ENCODE measurements at regions not wholly inside any gene's neighbourhood (a gene's known extent, or its start where the extent isn't known, plus 50 kb on each side); places are given as distances from the start of the nearest gene placed in this dataset.

DNA sequence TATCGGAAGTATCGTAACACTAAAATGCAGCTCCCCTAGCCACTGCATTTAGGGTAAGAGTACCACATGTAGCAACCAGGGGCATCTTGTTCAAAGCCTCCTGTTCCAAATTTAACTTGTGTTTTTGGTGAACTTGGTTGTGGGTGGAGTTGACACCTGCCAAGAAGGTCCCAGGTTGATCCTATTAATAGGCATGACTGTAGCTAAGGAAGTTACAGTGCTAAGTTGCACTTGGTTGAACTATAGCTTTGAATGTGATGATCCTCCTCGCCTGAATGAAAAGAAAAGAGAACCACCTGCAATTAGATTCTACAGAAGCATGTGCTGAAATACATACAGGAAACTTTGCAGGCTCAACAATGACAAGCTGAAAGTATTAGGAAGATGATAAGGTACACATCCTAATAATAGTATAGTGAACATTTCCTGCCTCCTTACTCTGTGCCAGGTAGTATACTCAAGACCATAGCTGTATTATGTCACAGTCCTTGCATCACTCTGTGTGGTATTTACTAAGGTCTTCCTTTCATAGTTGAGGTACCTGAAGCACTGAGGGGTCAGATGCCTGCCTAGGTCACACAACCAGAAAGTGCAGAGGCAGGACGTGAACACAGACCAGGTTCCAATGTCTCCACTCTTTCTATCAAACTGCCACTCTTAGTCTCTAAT is 64.5 kb upstream of the PIP5K1B start:
- TF ChIP-seq POLR2AphosphoS5 (IDR thresholded peaks at IDR 0.05; ENCODE audit: borderline replicate concordance, low read depth, low read length) (no peak), EZH2 (IDR thresholded peaks at IDR 0.05) (no peak), FOXP2 (optimal IDR thresholded peaks at IDR 0.05; ENCODE audit: control extremely low read depth, extremely low read length, insufficient read depth) (no peak)
- no peak overlapping the region for H3K9ac ChIP-seq (ENCODE audit: insufficient read length)
- H3K36me3 ChIP-seq (ENCODE audit: insufficient read depth, low read length), result no peaks in the 10 kb centered on the region
- no peak overlapping the region for H3K27ac ChIP-seq
- H3K4me3 ChIP-seq, result no peak overlapping the region
- no peak for DNase-seq (ENCODE audit: low read depth, low spot score)
- H3K9me3 ChIP-seq (ENCODE audit: low read depth, low read length), result no peaks in the 10 kb centered on the region

- peak; percentile 8 for DNase-seq (ENCODE audit: low read depth, low spot score)
- Histone ChIP-seq H3K9ac (ENCODE audit: insufficient read length) (no peak overlapping the region), H3K27ac (no peak overlapping the region), H3K9me3 (ENCODE audit: low read depth, low read length) (no peaks in the 10 kb centered on the region), H3K4me3 (no peak overlapping the region), H3K36me3 (ENCODE audit: insufficient read depth, low read length) (no peaks in the 10 kb centered on the region)
- TF ChIP-seq EZH2 (IDR thresholded peaks at IDR 0.05) (no peak), FOXP2 (optimal IDR thresholded peaks at IDR 0.05; ENCODE audit: control extremely low read depth, extremely low read length, insufficient read depth) (no peak), POLR2AphosphoS5 (IDR thresholded peaks at IDR 0.05; ENCODE audit: borderline replicate concordance, low read depth, low read length) (no peak)
These were observed 60.9 kb upstream of the PIP5K1B start for GRCh38 chr9:68643901-68644809.

GRCh38 chr9:68644831-68645230 is 60.2 kb upstream of the PIP5K1B start:
- no peak overlapping the region for H3K9ac ChIP-seq (ENCODE audit: insufficient read length)
- DNase-seq (ENCODE audit: low read depth, low spot score), result no peak
- no peaks in the 10 kb centered on the region for H3K9me3 ChIP-seq (ENCODE audit: low read depth, low read length)
- H3K36me3 ChIP-seq (ENCODE audit: insufficient read depth, low read length), result no peaks in the 10 kb centered on the region
- TF ChIP-seq POLR2AphosphoS5 (IDR thresholded peaks at IDR 0.05; ENCODE audit: borderline replicate concordance, low read depth, low read length), result no peak
- H3K4me3 ChIP-seq, result no peak overlapping the region
- no peak overlapping the region for H3K27ac ChIP-seq

GRCh38 chr9:68648164-68648563 is 56.9 kb upstream of the PIP5K1B start:
- DNase-seq (ENCODE audit: low read depth, low spot score), result no peak
- Histone ChIP-seq H3K9me3 (ENCODE audit: low read depth, low read length) (no peaks in the 10 kb centered on the region), H3K36me3 (ENCODE audit: insufficient read depth, low read length) (no peaks in the 10 kb centered on the region), H3K27ac (no peak overlapping the region), H3K9ac (ENCODE audit: insufficient read length) (no peak overlapping the region), H3K4me3 (no peak overlapping the region)
- TF ChIP-seq EZH2 (IDR thresholded peaks at IDR 0.05) (no peak), FOXP2 (optimal IDR thresholded peaks at IDR 0.05; ENCODE audit: control extremely low read depth, extremely low read length, insufficient read depth) (no peak), POLR2AphosphoS5 (IDR thresholded peaks at IDR 0.05; ENCODE audit: borderline replicate concordance, low read depth, low read length) (no peak)

- no peak for DNase-seq (ENCODE audit: low read depth, low spot score)
- no peak overlapping the region for H3K27ac ChIP-seq
- TF ChIP-seq FOXP2 (optimal IDR thresholded peaks at IDR 0.05; ENCODE audit: control extremely low read depth, extremely low read length, insufficient read depth) (no peak), POLR2AphosphoS5 (IDR thresholded peaks at IDR 0.05; ENCODE audit: borderline replicate concordance, low read depth, low read length) (no peak), EZH2 (IDR thresholded peaks at IDR 0.05) (no peak)
- no peaks in the 10 kb centered on the region for H3K9me3 ChIP-seq (ENCODE audit: low read depth, low read length)
- no peaks in the 10 kb centered on the region for H3K36me3 ChIP-seq (ENCODE audit: insufficient read depth, low read length)
- no peak overlapping the region for H3K9ac ChIP-seq (ENCODE audit: insufficient read length)
- H3K4me3 ChIP-seq, result no peak overlapping the region
These were observed 56.1 kb upstream of the PIP5K1B start for GRCh38 chr9:68648971-68649370.

DNA sequence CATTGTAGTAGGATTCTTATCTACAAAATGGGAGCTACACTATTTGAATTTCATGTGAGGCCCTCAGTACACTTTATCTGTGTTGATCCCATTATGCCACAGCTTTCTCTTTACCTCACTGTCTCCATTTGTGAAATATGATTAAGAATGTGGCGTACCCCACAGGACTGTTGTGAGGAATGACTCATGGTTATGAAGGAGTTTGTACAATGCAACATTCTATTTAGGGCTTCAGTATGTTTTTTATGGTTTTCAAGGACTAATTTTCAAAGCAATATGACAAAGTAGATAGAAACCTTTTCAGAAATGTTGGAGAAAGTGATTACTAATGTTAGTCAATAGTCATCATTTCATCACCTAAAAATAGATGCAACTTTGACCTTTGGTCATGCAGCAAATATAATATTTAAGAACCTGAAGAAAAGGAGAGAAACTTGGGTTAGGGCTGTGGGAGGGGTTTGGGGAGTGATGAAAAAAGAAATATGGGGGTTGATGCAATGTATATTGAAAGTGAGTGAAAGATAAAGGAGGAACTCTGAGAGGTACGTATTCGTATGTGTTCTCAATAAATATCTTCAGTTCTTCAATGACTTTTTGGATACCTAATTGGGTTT is 53.7 kb upstream of the PIP5K1B start:
- TF ChIP-seq FOXP2 (optimal IDR thresholded peaks at IDR 0.05; ENCODE audit: control extremely low read depth, extremely low read length, insufficient read depth), result no peak
- TF ChIP-seq EZH2 (IDR thresholded peaks at IDR 0.05), result no peak
- TF ChIP-seq POLR2AphosphoS5 (IDR thresholded peaks at IDR 0.05; ENCODE audit: borderline replicate concordance, low read depth, low read length), result no peak
- no peak for DNase-seq (ENCODE audit: low read depth, low spot score)
- H3K4me3 ChIP-seq, result no peak overlapping the region
- H3K9me3 ChIP-seq (ENCODE audit: low read depth, low read length), result no peaks in the 10 kb centered on the region
- H3K36me3 ChIP-seq (ENCODE audit: insufficient read depth, low read length), result no peaks in the 10 kb centered on the region
- H3K9ac ChIP-seq (ENCODE audit: insufficient read length), result no peak overlapping the region
- H3K27ac ChIP-seq, result no peak overlapping the region

DNA sequence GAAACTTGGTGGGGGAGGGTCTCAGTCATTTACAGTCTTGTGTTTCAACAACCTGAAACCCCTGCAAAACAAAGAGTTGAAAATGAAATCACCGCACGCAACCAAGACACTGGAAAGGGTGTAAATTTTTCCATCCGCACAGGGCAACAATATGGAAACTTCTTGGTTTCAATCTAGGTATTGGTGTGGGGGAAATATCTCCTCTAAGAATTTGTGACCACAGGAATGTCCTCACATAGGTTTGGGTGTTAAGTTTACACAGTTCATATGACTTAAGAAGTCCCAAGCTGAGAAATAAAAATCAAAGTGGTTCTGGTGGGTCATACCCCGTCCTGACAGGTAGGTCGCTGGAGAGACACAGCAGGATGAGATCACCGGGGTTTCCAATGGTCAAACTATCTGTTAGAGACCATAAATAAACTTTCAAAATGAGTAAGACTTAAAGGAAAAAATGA is 51.9 kb upstream of the PIP5K1B start:
- H3K4me3 ChIP-seq, result no peak overlapping the region
- TF ChIP-seq EZH2 (IDR thresholded peaks at IDR 0.05), result no peak
- no peak for TF ChIP-seq POLR2AphosphoS5 (IDR thresholded peaks at IDR 0.05; ENCODE audit: borderline replicate concordance, low read depth, low read length)
- no peak for TF ChIP-seq FOXP2 (optimal IDR thresholded peaks at IDR 0.05; ENCODE audit: control extremely low read depth, extremely low read length, insufficient read depth)
- DNase-seq (ENCODE audit: low read depth, low spot score), result no peak
- H3K9me3 ChIP-seq (ENCODE audit: low read depth, low read length), result no peaks in the 10 kb centered on the region
- no peaks in the 10 kb centered on the region for H3K36me3 ChIP-seq (ENCODE audit: insufficient read depth, low read length)
- H3K9ac ChIP-seq (ENCODE audit: insufficient read length), result no peak overlapping the region
- no peak overlapping the region for H3K27ac ChIP-seq

DNA sequence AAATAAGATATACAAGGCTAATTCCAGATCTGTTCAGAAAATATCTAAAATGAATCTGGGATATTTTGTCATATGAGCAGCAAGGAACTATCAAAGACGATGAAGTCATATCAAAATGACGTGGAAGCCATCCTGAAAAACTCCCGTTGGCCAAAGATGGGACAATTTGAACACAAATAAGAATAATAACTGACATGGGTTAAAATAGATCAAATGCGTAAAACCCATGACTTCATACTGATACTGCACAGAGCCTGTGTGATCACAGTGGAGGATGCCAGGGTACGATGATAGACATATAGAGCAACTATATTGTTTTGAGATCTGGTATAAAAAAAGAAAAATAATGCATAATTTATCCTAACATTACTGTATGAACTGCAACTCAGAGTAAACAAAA is 51.0 kb upstream of the PIP5K1B start:
- no peaks in the 10 kb centered on the region for H3K36me3 ChIP-seq (ENCODE audit: insufficient read depth, low read length)
- DNase-seq (ENCODE audit: low read depth, low spot score), result no peak
- TF ChIP-seq POLR2AphosphoS5 (IDR thresholded peaks at IDR 0.05; ENCODE audit: borderline replicate concordance, low read depth, low read length) (no peak), FOXP2 (optimal IDR thresholded peaks at IDR 0.05; ENCODE audit: control extremely low read depth, extremely low read length, insufficient read depth) (no peak), EZH2 (IDR thresholded peaks at IDR 0.05) (no peak)
- H3K4me3 ChIP-seq, result no peak overlapping the region
- H3K9ac ChIP-seq (ENCODE audit: insufficient read length), result no peak overlapping the region
- H3K27ac ChIP-seq, result no peak overlapping the region
- H3K9me3 ChIP-seq (ENCODE audit: low read depth, low read length), result no peaks in the 10 kb centered on the region
